ENCODE measurements at regions not wholly inside any gene's neighbourhood (a gene's known extent, or its start where the extent isn't known, plus 50 kb on each side); places are given as distances from the start of the nearest gene placed in this dataset.
"Not testable (repeated sequence)": the region's sequence is repeated elsewhere in the genome, so short reads cannot be mapped to it uniquely, and the experiment has no call there.

DNA sequence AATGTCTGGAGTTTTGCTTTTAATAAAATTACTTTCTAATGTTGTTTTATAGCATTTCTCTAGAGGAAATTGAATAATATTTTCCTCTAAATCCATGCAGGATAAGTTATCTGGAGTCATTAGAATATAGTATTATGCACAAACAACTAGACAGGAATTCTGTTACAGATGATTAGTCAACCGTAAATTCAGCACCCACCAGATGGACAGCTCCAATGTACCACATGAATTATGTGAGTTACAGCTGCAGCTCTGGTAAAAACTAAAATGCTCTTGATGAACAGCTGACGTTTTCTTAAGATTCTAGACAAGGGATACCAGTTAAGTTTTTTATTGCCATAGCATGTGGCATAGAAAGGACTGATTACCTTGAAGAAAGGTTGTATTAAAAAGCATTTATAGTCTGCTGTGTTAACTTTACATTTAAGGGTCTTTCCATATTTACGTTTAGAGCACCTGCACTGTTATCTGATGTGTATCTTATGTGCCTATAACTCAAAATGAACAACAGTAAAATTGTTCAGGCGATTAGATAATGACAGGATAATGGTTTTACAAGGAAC lies 321.4 kb upstream of the LRFN5 start:
- no peak for DNase-seq

DNA sequence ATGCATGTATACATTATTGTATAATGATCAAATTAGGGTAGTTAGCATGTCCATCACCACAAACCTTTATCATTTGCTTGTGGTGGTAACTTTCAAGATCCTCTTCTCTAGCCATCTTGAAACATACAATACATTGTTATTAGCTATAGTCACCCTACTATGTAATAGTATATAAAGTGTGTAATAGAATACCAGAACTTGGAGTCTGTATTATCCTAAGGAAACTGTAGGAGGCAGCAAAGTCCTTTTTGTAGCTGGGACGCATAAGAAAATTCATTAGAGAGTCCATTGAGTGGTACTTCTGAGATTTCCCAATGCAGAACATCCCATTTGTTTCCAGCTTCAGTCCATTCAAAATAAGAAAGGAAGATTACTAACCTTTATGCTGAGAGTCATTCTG lies 325.9 kb upstream of the LRFN5 start:
- no peak for DNase-seq

DNA sequence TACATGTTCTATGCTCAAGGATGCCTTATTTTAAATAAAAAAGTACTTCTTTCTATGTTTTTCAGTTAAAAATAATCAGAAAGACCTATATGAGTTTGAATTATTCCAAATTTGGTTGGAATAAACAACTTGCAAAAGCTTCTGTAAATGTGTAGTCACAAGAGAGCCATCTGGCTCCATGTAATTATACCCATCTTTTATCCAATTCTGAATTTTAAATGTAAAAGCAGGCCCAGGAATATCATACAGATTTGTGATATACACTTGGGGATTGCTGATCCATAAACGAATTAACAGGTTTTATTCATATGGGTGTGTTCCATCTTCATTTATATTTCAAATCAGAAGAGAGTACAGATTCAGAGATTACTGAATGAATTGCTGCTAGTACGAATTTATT lies 329.2 kb upstream of the LRFN5 start:
- no peak for DNase-seq

DNA sequence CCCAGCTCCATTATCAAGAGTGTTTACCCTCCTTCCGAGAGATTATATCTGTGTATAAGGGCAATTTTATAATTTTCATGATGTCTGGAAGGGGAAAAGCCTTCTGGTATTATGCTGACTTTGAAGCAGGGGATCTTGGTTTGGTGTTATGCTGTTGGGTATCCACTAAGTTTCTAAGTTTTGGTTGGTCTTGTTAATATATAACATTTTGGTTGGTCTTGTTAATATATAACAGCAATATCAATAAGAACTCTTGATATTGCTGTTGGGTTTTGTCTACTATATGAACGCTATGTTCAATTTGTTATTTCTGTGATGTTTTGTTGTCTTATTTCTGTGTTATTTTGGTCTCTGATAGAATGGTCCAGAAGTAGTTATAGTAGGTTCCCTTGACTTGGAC lies 349.2 kb upstream of the LRFN5 start:
- DNase-seq = no peak

DNA sequence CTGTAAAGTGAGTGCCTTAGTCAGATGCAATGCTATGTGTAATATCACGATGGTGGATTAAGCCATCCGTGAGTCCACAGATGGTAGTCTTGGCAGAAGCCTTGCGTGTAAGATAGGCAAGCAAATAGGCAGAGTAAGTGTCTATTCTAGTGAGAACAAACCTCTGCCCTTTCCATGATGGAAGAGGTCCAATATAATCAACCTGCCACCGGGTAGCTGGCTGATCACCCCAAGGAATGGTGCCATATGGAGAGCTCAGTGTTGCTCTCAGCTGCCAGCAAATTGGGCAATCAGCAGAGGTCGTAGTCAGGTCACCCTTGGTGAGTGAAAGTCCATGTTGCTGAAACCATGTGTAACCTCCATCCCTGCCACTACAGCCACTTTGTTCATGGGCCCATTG lies 371.2 kb upstream of the LRFN5 start:
- no peak for DNase-seq

DNA sequence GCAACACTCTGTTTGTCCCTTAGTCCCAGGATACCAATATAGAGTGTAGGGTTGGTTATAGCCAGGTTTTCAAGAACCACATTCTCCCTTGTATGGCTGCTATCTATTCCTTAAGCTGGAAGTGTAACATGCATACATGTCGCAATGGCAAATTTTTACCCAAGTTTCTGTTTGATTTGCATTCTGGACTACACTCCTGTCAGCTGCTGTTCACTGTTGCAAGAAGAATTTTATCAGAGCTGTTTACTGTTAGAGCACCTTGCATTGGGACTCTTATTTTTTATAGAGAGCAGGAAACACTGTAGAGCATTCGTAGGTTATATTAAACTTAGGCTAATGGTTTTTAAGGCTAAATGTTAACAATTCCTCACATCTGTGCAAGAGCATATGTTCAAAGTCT lies 376.0 kb upstream of the LRFN5 start:
- DNase-seq = no peak

DNA sequence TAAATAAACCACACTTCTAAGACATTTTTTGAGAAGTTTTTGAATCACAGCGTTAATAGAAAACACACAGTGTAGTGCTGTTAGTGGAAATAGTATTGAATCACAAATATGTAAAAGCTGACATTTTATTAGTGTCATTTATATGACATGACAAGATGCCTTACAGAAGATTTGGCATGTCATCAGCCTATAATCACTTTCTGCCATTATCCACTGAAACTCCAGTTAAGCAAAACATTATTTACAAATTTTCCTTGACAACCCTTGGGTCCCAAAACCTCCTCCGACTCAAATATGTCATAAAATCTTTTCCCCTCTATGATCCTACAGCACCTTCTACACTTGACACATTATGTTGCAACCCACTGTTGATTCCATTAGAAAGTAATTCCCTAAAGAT lies 376.9 kb upstream of the LRFN5 start:
- DNase-seq = no peak

DNA sequence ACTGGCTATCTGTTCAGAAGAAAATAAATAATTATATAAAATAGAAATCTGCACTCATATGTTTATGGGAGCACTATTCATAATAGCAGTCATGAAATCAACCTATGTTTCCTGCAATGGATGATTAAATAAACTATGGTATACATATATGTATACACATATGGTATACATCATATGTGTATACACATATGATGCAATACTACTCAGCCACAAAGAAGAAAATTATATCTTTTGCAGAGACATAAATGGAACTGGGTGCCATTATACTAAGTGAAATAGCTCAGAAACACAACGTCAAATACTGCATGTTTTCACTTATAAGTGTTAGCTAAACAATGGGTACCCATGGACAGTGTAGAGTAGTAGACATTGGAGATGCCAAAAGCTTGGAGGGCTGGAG lies 381.2 kb upstream of the LRFN5 start:
- no peak for DNase-seq

DNA sequence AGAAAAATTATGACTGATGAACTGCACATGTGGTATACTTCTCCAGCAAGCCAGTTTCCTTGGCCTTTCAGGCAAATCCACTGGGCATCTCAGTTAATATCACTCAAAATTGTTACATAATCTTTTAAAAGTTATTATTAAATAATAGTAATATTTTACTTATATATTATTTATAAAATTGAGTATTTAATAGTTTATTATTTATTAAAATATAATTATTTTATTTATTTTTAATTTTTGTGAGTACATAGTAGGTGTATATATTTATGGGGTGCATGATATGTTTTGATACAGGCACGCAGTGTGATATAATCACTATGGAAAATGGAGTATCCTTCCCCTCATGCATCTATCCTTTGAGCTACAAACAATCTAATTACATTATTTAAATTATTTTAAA lies 384.1 kb upstream of the LRFN5 start:
- no peak for DNase-seq

DNA sequence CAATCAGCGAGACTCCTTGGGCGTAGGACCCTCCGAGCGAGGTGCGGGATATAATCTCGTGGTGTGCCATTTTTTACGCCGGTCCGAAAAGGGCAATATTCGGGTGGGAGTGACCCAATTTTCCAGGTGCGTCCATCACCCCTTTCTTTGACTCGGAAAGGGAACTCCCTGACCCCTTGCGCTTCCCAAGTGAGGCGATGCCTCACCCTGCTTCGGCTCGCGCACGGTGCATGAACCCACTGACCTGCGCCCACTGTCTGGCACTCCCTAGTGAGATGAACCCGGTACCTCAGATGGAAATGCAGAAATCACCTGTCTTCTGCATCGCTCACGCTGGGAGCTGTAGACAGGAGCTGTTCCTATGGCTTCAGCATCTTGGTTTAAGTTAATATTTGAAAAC lies 391.7 kb upstream of the LRFN5 start:
- not testable (repeated sequence) for DNase-seq

DNA sequence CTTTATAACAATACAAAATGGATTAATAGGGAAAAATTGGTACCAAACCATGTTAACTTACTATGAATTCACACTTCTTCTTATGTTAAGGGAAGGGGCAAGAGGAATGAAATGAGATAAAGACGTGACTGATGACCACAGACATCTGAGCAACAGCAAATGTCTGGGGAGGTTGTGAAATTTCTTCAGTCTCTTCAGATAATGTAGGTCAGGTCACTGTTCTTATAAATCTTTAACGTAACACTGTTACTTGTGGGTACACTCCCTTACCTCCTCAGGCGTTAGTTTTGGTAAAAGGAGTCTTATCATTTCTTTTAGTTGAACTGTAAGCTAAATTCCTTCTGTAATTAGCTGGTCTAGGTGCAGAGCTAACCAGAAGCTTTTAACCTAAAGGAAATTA lies 405.0 kb upstream of the LRFN5 start:
- no peak for DNase-seq

DNA sequence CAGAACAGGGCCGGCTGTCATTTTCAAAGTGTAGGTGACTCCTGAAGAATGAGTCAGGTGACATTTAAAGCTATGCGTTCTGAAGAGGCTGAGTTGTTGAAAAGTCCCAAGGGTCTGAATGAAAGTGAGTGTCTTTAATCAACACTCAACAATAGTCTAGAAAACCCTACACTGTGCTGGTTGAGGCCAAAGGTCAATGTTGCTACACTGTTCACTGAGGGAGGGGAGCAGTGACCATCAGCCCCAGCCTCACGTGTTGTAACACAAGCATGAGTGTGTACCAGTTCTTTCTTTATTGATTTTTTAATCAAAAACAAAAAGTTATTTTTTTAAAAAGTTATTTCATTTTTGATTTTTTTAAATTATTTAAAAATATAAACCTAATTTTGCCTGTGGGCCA lies 418.8 kb upstream of the LRFN5 start:
- no peak for DNase-seq

DNA sequence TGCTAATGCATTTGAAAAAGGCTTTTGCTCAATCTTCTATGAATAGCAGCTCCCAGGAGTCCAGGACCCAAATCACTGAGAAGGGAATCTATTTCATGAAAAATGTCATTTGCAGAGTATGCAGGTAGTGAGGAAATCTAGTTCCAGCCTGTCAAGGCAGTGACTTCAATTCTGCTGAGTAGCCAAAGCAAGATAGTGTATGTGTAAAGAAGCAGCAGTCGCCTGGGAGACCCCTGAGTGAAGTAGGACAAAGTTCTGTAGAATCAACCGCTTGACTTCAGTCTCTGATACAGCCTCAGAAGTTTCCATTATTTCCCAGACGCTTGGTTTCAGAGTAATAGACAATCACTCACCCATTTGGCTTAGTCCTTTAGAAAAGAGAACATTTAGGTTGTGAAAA lies 435.6 kb upstream of the LRFN5 start:
- DNase-seq = no peak

DNA sequence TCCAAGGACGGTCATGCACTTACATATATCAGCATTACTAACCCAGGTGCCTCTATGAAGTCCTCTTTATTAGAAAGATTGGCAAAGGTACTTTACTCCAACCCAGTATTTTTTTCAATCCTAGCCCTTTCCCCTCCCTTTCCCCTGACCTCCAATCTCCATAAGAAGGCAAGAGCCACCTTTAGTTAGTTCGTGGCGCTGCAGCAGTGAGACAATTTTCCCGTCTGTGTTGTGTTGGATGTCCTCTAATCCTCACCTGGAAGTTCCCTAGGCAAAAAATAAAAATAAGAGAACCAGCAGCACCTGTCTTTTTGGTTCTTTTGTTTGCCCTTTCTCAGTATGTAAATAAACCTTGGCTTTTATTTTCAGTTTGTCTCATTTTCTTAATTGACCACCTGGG lies 439.6 kb upstream of the LRFN5 start:
- no peak for DNase-seq

DNA sequence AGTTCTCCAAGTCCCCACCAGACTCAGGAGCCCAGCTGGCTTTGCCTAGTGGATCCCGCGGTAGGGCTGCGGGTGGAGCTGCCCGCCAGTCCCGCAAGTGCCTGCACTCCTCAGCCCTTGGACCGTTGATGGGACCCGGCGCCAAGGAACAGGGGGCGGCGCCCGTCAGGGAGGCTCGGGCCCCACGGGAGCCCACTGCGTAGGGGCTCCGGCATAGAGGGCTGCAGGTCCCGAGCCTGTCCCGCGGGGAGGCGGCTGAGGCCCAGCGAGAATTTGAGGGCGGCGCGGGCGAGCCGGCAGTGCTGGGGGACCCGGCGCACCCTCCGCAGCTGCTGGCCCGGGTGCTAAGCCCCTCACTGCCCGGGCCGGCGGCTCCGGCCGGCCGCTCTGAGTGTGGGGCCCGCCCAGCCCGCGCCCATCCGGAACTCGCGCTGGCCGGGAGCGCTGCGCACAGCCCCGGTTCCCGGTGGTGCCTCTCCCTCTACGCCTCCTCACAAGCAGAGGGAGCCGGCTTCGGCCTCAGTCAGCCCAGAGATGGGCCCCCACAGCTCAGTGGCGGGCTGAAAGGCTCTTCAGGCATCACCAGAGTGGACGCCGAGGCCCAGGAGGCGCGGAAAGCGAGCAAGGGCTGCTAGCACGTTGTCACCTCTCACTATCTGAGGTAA lies 452.4 kb upstream of the LRFN5 start:
- no peak for DNase-seq

DNA sequence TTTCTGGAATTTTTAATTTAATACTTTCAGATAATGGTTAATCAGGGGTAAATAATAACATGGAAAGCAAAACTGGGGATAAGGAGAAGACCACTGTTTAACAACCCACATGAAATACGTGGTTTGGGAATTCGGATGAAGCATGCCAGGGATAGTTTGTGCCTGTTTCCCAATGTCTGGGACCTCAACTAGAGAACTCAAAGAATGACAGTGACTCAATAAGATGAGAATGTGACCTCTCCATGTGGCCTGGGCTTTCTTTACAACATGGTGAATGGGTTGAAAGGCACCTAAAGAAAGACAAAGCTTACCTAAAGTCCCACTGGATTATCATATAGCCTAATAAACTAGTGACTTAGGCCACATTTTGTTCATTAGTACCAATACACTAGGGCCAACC lies 460.3 kb upstream of the LRFN5 start:
- no peak for DNase-seq

DNA sequence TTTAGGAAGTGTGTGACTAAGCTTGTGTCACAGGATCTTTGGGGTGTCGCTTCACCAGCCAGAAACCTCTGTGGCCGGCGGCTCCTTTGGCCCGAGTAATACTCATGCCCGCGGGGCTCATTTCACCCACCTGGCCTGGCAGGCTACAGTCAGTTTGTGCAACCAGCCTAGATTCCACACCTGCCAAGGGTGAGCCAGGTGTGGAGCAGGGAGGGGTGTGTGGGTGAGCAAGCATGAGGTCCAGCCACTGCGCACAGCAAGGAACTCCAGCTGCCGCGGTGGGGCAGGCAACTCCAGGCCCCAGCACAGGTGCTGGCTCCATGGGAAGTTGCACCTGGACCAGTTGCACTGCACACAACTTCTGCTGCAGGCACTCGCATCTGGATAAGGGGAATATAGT lies 462.3 kb upstream of the LRFN5 start:
- no peak for DNase-seq

DNA sequence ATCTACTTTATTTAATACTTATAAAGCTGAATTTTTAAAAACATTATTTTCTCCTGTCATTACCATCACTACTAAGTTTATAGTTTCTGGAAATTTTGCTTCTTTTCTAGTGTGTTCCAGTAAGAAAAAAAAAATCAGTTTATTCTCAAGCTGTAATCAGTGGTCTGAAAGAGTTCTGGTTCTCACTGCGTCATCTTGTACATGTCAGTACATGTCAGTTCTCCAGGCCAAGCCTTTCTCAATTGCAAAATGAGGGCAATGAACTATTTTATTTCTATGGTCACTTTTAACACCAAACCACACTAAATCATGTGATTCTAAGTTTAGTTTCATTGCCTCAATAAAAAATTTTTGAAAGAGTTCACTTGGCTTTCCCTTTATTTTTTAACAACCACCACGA lies 468.9 kb upstream of the LRFN5 start:
- no peak for DNase-seq

DNA sequence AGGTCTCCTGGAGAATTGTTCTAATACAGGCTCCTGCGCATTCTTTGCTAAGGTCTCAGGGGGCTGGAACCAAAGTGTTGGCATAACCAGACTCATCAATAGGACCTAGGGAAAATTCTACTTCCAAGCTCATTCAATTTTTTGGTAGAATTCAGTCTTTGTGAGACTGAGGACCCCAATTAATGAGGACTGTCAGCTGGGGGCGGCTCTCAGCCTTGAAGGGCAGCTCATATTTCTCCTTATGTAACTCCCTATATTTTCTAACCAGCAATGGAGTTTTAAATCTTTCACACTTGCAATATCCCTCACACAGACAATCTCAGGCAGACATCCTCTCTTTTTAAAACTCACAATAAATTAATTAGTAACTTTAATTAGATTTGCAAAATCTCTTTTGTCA lies 476.4 kb upstream of the LRFN5 start:
- no peak for DNase-seq

DNA sequence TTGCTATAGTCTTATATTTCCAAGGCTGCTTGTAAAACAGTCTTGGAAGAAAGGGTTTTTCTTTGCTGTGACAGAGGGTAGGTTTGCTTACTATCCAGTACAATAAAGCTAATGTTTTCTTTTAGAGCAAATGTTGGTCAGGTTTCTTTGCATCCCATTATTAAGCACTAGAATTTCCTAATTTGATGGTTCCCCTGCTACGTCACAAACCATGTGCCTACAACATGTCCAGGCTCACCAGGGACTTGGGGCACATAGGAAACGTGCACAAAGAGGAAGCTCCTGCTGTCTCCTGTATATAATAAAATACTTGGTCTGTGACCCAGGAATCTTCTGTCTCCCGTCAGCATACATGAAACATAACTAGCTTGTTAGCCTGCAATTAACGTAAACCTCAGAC lies 486.3 kb upstream of the LRFN5 start:
- no peak for DNase-seq

DNA sequence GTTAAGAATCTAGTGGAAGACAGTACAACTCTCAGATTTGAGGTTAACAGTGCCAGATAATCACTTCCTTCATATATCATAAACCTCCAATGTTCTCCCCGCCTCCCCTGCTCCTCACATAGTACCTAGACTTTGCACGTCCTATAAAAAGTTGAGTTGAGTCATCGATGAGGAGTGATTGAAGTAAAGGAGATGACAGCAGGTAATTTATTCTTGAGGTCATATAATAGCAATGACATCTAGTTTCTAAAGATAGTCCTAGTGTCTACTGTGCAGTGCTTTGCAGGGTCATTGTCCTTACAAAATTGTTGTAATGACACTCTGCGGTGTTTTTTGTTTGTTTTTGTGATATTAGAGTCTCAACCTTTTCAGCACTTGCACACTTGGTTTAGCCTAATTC lies 510.5 kb upstream of the LRFN5 start:
- no peak for DNase-seq

DNA sequence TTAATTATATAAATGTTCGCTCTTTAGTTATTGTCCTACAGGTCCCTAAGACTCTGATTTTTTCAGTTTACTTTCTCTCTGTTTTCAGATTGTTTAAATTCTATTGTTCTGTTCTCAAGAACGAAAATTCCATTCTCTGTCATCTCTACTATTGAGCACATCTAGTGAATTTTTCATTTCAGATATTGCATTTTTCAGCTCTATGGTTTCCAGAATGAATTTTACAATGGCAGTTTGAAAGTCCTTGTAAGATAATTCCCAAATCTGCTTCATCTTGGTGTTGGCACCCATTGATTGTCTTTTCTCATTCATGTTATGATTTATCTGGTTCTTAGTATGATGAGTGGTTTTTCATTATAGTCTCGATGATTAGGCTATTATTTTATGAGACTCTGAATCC lies 519.6 kb upstream of the LRFN5 start:
- no peak for DNase-seq

DNA sequence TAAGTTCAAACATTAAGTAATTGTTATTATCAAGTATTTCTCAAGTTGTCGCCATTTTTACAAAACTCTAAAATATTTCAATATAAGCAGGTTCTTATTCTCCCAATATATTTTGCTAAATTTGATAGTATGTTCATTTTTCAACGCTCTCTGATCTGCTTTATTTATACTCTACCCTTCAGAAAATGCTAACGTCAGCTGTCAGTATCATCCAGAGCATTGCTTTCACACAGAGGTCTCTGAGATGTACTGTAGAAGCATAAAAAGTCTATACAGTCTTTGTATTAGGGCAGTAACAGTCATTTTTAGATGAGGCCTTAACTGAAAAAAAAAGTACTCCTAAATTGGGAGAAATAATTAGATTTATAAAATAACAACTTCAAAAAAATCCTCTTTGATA lies 533.1 kb upstream of the LRFN5 start:
- no peak for DNase-seq

DNA sequence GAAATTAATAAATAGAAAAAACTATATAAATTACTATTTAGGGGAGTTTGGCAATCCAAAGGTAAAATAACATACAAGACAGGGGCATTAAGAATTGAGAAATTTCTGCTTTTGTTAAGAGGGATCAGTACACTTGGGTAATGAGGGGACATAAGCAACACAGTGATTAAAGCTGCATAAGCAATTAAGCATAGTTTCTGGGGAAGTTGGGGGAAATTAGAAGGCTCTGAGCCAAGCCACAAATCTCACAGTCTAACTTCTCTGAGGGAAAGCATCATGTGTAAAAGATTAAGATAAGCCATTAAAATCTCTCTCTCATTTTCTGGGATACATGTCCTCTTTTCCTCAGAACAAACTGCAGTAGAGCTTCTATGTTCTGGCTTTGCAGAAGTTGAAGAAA lies 533.9 kb upstream of the LRFN5 start:
- DNase-seq = no peak

DNA sequence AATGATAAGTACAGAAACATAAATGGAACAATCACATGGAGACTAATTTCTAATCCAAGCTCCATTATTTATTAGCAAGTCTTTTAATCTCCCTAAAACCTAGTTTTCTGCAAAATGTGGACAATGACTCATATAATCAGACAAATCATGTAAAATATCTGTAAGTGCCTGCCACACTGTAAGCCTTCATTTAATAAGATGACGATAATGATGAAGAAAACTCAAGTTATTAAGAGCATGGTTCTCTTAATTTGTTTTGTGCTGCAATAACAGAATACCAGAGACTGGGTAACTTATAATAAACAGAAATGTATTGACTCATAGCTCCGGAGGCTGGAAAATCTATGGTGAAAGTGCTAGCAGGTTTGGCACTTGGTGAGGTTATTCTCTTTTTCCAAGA lies 535.3 kb upstream of the LRFN5 start:
- DNase-seq = no peak

Data from inflammatory macrophage (primary cell).